GM21723 (cell line): ENCODE measurements at regions not wholly inside any gene's neighbourhood (a gene's known extent, or its start where the extent isn't known, plus 50 kb on each side); places are given as distances from the start of the nearest gene placed in this dataset.

Experiments
- ATAC-seq: cut with Tn5 transposase; IDR thresholded peaks from one replicate; pipeline ENCODE4 v1.9.1; 2021; ENCODE audit warnings: mild to moderate bottlenecking, moderate library complexity; ENCODE audit not compliant: unreplicated experiment

- ATAC-seq: no peak
These were observed 352.0 kb upstream of the POU3F3 start for GRCh38 chr2:104501929-104502328.

- no peak for ATAC-seq
These were observed 351.0 kb upstream of the POU3F3 start for GRCh38 chr2:104502901-104503300.

- ATAC-seq: no peak
These were observed 349.4 kb upstream of the POU3F3 start for GRCh38 chr2:104504331-104505073.

- ATAC-seq: no peak
These were observed 335.7 kb upstream of the POU3F3 start for GRCh38 chr2:104518256-104518655.

- ATAC-seq: no peak
These were observed 332.7 kb upstream of the POU3F3 start for GRCh38 chr2:104521247-104521646.

- no peak for ATAC-seq
These were observed 330.0 kb upstream of the POU3F3 start for GRCh38 chr2:104523921-104524320.

GRCh38 chr2:104528101-104528500 is 325.8 kb upstream of the POU3F3 start:
- no peak for ATAC-seq

GRCh38 chr2:104531122-104531521 is 322.8 kb upstream of the POU3F3 start:
- no peak for ATAC-seq

GRCh38 chr2:104537116-104537515 is 316.8 kb upstream of the POU3F3 start:
- no peak for ATAC-seq

GRCh38 chr2:104538077-104538476 is 315.8 kb upstream of the POU3F3 start:
- no peak for ATAC-seq

- ATAC-seq: no peak
These were observed 314.3 kb upstream of the POU3F3 start for GRCh38 chr2:104539649-104540048.

GRCh38 chr2:104545055-104545454 is 308.9 kb upstream of the POU3F3 start:
- ATAC-seq: no peak

GRCh38 chr2:104546537-104546936 is 307.4 kb upstream of the POU3F3 start:
- no peak for ATAC-seq

GRCh38 chr2:104547221-104547620 is 306.7 kb upstream of the POU3F3 start:
- ATAC-seq: no peak

- ATAC-seq: no peak
These were observed 292.7 kb upstream of the POU3F3 start for GRCh38 chr2:104561251-104561650.

- ATAC-seq: no peak
These were observed 291.4 kb upstream of the POU3F3 start for GRCh38 chr2:104562537-104562936.

GRCh38 chr2:104563398-104563996 is 290.4 kb upstream of the POU3F3 start:
- no peak for ATAC-seq

GRCh38 chr2:104568247-104568646 is 285.7 kb upstream of the POU3F3 start:
- ATAC-seq: no peak

GRCh38 chr2:104570259-104570658 is 283.7 kb upstream of the POU3F3 start:
- ATAC-seq: no peak

GRCh38 chr2:104572834-104573233 is 281.1 kb upstream of the POU3F3 start:
- ATAC-seq: no peak

- no peak for ATAC-seq
These were observed 279.5 kb upstream of the POU3F3 start for GRCh38 chr2:104574367-104574766.

- ATAC-seq: no peak
These were observed 276.8 kb upstream of the POU3F3 start for GRCh38 chr2:104577143-104577542.

GRCh38 chr2:104582471-104582870 is 271.4 kb upstream of the POU3F3 start:
- ATAC-seq: no peak
